GM21381 (cell line): ENCODE measurements at regions not wholly inside any gene's neighbourhood (a gene's known extent, or its start where the extent isn't known, plus 50 kb on each side); places are given as distances from the start of the nearest gene placed in this dataset.
"Not testable (repeated sequence)": the region's sequence is repeated elsewhere in the genome, so short reads cannot be mapped to it uniquely, and the experiment has no call there.

Experiments used
- ATAC-seq: cut with Tn5 transposase; IDR thresholded peaks from one replicate; pipeline ENCODE4 v1.9.1; 2021; ENCODE audit warnings: mild to moderate bottlenecking, moderate library complexity; ENCODE audit not compliant: unreplicated experiment

DNA sequence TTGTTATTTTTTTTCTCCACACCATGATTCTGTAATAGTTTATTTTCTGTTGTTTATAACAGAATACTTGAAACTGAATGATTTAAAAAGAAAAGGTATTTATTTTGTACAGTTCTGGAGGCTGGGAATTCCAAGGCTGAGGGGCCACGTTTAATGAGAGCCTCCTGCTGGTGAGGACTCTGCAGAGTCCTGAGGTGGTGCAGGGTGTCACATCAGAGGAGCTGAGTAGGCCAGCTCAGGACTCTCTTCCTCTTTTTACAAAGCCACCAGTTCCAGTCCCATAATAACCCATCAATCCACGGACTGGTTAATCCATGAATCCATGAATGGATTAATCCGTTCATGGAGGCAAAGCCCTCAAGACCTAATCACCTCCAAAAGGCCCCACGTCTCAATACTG is 71.6 kb downstream of the TFAP2A start:
- ATAC-seq = no peak

DNA sequence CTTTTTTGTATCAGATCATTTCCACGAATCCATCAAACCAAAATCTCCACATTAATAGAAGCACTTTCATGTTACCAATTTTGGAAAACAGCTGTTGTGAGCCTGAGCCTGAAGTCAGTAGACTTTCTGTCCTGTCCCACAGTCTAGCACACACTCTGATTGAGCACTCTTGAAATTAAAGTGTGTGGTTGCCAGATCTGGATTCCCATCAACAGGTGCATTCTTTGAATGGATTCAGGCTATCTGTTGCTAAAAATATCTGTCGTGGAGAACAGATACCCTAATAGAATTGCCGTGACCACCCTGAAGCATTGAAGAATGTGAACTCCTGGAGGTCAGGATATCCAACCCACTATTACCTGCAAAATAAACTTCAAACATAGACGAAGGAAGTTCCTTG is 73.3 kb downstream of the TFAP2A start:
- no peak for ATAC-seq

DNA sequence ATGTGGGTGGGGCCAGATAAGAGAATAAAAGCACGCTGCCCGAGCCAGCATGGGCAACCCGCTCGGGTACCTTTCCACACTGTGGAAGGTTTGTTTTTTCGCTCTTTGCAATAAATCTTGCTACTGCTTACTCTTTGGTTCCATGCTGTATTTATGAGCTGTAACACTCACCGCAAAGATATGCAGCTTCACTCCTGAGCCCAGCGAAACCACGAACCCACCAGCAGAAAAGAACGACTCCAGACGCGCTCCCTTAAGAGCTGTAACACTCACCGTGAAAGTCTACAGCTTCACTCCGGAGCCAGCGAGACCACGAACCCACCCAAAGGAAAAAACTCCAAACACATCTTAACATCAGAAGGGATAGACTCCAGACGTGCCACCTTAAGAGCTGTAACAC is 76.7 kb downstream of the TFAP2A start:
- ATAC-seq = no peak

DNA sequence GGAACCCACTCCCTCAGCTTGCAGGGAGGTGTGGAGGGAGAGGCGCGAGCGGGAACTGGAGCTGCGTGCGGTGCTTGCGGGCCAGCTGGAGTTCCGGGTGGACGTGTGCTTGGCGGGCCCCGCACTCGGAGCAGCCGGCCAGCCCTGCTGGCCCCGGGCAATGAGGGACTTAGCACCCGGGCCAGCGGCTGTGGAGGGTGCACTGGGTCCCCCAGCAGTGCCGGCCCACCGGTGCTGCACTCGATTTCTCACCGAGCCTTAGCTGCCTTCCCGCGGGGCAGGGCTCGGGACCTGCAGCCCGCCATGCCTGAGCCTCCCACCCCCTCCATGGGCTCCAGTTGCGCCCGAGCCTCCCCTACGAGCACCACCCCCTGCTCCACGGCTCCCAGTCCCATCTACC is 77.5 kb downstream of the TFAP2A start:
- ATAC-seq = not testable (repeated sequence)

DNA sequence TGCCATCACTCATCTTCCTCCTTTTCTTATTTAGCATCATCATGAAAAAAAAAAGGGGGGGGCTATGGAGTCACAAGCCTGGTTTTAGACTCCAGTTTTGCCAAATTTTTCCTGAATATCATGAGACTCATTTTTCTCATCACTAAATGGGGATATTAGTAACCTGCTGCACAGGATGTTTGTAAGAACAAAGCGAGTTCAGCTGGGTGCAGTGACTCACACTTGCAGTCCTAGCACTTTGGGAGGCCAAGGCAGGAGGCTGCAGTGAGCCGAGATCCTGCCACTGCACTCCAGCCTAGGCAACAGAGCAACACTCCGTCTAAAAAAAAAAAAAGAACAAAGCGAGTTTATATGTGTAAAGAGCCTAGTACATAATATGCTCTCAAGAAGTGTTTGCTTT is 82.8 kb downstream of the TFAP2A start:
- no peak for ATAC-seq

DNA sequence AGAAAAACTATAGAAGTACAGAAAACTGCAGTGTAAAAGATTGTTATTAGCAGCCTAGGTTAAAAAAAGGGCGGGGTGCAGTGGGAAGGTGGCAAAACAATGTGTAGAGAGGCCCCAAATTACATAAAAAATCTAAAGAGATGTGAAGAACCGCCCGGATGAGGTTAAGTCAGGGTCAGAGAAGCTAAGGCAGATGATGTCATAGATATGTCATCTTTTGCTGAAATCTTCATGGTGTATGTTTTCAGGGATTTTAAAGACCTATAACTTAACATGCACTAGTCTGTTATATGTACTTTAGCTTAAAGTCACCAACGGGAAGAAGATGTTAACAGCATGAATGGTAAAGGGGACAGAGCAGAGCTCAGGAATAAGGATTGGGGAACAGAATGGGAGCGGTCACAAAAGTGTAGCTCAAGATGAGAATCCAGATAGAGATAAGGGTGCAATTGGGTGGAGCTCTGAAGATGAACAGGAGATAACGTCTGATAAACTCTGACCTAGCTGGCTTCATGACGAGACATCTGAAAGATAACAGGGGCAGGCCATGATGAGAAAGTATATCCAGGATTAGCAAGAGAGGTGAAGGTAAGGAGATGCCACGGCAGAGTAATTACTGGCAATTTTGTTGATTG is 83.4 kb downstream of the TFAP2A start:
- ATAC-seq = no peak

DNA sequence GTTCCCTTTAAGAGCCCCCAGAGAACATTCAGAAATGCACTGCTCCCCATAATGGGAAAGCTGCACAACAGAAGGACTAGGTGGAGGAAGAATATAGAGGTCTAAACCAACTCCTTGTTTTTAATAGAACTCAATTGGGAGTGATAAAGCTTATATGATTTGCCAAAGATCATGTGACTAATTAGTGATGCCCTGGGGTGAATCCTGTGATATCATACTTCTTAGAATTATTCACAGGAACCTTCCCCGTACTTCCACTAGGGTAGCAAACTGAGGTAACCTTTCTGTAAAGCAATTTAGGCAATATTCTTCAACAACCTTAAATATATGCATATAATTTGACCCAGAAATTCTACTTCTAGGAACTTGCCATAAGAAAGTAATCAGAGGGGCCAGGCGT is 84.4 kb downstream of the TFAP2A start:
- ATAC-seq = no peak

DNA sequence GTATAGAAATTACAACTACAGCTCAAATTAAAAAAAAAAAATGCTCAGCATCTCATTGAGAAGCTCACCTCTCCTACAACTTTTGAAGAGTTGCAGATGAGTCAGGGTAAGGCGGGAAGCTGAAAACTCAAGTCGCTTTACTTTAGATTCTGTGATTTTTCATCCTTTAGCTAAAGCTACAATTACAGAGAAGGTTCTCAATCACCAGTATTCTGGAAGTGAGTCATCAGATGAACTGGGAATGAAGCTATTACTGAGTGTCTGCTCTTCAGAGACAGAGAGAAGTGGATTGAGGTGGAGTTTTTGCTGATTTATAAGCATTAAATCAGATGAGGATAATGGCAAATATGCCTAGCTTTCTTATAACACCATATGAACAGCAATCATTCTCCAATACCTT is 91.9 kb downstream of the TFAP2A start:
- no peak for ATAC-seq

DNA sequence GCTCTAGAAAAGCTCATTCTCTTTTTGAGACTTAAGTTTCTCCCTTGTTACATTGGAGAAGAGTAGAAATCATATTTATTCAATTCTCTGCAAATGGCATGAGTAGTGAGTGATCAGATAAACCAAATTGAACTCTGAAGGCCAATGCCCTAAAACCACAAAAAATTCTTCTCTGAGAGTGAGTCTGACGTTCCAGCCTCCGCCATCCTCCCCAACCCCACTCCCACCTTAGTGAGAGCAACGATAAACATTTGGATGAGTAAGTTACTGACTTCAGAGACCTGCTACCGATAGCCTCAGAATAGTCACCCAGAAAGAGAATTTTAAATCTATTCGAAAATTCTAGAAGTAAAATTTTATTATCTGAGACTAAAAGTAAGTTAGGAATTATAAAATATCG is 94.6 kb downstream of the TFAP2A start:
- no peak for ATAC-seq

DNA sequence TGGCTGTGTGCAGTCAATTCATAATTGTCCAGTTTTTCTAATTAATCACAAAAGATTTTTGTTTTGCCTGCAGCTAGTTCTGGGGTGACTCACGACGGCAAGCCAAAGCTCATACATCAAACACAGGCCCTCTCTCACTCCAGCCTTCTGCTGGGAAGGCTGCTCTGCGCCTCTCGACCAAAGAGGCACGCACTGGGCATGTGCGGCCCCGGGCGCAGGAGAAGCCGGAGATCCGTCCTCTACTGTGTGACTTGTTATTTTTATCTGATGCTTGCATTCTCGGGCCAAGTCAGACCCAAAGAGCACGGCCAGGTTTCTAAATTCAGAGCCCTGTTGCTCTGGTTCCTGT is 98.5 kb downstream of the TFAP2A start:
- ATAC-seq = no peak

DNA sequence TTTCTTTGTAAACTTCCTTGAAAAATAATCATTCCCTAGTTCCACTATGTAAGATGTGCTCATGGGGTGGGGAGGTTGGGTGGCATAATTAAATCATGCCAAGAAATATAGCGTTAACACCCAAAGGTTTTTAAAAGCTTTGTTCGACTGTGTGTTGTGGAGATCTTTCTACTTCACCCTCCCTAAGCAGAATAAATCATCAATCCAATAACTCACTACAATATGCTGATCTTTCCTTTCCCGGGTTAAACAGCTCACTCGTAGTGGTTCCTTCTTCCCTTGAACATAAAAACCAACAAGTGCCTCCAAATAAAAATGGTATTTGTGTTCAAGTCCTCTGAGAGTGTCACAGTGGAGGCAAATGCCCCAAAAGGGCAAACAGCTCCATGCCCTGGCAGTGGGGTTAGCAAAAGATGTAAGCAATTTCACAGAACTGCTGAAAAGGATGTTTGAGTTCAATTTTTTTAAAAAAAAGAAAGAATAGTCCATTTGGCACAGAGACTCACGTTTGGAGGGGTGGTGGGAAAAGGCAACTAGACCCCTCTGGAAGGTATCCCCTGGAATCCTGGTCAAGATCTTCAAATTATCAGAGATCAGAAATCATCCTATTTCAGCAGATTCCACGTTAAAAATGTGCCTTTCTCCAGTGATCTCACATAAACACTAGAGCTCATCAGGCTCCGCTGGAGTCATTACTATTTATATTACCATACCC is 99.1 kb downstream of the TFAP2A start:
- ATAC-seq = no peak

DNA sequence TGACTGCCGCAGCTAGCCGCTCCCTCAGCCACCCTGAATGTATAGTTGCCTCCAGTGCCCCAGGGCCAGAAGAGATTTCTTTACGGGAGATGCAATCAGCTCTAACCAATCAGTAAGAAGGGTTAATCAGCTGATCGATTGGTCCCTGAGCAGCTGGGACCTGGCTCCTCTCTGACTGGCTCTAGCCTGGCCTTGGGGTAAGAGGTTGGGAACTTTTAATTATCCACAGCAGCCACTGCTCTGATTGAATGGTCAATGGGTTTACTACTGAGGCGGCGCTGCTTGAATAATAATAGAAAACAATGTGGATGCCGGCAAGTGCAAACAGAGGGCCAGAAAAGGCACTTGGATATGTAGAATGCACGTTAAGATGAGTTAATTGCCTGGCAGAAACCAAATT is 99.8 kb downstream of the TFAP2A start:
- no peak for ATAC-seq

DNA sequence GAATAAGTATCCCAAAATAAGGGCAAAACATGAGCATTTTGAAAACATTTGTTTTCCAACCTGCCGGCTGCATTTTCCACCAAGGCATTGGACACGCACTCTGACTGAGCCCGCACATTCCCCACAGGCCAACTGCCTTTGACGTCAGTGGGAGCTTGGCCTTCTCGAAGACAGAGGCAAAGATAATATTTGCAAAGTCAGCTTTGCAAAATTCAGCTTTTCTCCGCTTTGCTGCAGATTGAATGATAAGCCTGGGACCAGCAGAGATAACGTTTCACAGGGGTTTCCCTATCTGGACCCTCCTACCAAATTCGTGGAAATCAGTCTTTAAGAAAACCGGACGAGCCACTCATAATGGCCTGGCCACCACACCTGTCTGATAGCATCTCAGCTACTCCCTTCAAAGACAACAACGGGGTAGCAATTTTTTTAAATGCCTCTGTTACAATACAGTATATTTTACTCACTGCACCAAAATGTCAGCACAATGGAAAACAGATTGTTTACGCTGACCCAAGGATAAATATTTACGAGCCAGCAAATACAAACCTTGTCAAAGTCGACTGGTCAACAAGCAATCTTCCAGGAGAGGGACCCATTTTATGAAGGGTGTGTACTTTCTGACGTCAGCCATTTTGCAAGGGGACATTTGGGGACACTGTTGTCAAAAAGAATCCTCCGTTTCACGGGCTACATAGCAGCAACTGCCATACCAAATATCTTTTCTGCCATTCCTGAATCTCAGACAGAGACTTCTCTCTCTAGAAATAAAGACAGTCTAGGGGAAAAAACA is 100.5 kb downstream of the TFAP2A start:
- ATAC-seq = no peak

DNA sequence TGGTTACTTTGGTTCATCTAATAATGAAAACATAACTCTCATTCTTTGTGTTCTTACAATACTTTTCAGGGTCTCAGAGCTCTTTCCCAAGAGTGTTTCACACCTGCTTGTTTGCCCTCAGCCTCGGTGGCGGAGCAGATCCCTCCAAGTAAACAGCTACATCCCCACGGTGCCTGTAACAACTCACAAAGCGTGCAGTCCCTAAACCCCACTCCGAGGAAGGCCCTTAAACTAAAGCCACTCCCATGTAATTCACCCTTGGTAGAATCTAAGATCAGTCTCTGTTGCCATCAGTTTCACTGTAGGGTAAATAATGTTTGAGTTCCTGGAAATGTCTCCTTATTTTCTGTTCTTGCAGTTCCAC is 101.1 kb downstream of the TFAP2A start:
- ATAC-seq = no peak

DNA sequence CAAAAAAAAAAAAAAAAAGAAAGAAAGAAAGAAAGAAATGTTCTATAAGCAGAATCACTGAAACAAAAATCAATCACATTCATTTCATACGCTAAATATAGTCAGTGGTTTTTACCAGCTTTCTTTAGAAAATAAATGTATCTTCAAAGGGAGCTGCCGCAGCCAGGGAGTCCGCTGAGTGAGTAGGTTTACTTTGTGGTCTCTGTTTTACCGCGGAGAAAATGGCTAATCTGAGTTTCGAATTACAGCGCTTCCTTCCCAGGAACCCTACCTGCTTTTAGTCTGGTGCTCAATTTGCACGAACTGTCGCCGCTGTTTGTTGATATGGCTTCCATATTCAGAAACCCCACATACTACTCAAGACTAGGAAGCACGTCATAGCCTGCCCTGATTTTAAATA is 102.4 kb downstream of the TFAP2A start:
- no peak for ATAC-seq

DNA sequence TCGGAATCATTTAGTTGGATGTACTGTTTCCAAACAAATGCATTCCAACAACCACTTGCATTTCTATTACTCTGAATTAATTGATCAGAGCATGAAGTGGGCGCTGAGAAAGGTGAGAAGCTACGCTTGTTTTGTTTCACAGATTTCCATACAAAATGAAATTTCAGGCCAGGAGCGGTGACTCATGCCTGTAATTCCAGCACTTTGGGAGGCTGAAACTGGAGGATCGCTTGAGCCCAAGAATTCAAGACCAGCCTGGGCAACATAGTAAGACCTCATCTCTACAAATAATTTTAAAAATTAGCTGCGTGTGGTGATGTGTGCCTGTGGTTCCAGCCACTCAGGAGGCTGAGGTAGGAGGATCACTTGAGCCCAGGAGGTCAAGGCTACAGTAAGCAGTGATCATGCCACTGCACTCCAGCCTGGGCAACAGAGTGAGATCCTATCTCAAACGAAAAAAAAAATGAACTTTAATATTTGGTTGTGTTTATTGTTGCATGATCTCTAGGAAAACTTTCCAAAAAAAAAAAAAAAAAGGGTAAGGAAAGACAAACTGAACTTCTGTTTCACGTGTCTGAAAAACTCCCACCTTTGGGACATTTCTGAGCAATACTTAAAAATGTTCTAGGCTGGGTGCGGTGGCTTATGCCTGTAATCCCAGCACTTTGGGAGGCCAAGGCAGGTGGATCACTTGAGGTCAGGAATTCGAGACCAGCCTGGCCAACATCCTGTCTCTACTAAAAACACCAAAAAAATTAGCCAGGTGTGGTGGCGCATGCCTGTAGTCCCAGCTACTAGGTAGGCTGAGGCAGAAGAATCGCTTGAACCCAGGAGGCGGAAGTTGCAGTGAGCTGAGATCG is 103.1 kb downstream of the TFAP2A start:
- not testable (repeated sequence) for ATAC-seq

DNA sequence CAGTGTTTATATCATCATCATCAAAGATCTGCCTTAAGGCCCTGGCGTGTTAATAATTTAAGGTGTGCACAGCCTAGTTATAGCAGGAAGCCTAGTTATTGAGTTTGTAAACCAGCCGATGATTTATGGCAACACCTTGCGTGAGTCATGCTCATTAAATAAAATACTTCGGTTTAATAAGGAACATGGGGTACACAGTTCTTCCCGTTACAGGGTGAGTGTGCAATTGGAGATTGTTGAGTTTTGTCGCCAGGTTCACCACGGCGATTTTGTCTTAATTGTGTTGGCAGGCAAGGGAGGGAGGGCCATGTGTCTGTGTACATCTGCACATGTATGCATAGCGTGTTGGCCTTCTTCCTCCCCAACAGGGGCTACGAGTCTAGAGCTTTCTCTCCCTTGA is 104.0 kb downstream of the TFAP2A start:
- ATAC-seq = no peak

DNA sequence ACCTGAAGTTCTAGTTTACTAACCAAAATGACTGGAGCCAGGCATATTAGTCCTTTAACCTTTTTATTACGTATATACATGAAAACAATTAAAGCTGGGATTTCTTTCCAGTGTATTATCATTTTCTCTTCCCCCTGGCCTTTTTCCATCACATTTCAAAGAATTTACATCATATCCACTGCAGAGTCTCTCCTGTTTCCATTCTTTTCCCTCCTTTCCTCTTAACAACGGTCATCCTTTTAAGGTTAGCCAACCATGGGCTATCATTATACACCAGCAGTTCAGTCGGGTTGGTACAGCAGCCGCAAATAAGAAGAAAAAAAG is 104.6 kb downstream of the TFAP2A start:
- no peak for ATAC-seq

DNA sequence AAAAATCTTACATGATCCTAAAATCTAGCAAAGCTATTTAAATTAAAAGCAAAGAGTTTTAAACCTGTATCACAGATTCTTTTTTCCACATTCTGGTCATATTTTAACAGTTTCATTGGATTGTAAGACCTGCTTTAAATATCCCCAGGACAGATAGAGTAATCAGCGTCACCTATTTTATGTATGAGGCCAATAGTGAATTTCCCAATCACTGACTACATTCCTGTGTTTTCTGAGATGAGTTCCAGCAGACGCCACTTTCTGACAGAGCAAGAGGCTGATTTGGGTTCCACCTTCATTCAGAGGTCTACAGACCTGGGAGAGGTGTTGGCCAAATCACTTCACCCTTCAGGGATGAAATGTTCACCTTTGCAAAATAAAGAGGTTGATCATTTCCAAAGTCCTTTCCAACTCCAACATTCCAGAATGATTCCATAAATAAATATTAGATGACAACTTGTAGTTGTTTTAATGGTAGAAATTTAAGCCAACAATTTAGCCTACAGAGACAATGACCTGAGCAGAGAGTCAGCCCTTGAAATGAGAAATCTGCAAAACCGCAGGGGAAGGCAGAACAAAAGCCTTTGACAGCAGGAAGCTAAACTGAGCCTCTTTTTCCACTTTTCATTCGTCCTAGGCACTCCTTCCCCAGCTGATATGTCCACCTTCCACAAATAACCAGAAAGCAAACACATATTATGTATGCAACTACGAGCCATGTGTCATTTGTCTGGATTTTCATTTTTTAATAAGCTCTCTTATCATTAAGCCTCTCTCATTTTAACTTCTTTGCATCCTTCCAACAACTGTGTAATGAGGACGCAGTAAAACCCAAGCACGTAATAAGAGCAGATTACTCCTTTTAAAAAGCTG is 105.2 kb downstream of the TFAP2A start:
- no peak for ATAC-seq

DNA sequence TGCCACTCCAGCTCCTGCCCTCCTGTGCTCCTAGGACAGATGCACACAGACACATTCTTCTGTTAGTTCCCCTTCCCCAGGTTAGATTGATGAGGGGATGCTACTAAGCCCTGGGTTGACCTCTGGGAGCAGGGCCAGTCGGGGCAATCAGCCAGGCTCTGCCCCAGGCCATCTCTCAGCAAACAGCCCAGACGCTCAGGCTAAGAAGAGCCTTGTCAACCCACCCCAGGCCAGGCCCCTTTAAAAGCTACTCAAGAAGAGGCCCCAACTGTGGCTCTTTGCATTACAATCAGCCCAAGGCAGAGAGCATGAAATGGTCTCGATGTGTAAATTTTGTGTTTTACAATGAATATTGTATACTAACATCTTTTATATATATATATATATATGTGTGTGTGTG is 107.4 kb downstream of the TFAP2A start:
- ATAC-seq = no peak

DNA sequence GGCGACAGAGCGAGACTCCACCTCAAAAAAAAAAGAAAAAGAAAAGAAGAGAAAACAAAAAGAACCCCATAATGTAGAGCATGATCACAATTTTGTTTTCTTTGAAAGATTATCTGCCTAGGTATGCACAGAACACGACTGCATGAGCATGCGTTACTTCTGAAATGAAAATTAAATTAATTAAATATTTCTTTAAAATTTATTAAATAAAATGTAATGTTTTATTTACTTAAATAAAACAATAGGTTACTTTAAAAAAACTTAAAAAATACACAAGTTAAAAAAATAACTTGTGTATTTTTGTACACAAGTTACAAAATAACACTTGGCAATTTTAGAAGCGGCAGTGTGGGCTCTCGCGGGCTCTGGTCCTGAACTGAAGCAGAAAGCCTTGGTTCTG is 107.8 kb downstream of the TFAP2A start:
- ATAC-seq = no peak
